Pancreas (tissue), 10 donors: ENCODE measurements at regions not wholly inside any gene's neighbourhood (a gene's known extent, or its start where the extent isn't known, plus 50 kb on each side); places are given as distances from the start of the nearest gene placed in this dataset.
A peak's percentile ranks its signal among the peaks of the same experiment; 100 is the strongest.

Experiments
- ATAC-seq, 4 donors: fragments of 200-7000 bp; cut with Tn5 transposase; one replicate each; pipeline versions ENCODE4 v1.8.0 to v1.9.1; 2020; ENCODE audit warnings: mild to moderate bottlenecking in 4 of 4, moderate library complexity in 4 of 4
- DNase-seq, 6 donors: peaks; one replicate each; pipeline ENCODE4 v3.0.0-alpha.2; 2020
- FAIRE-seq: peaks from 2 replicates; lab custom pipeline; 2012; peaks lifted over from hg19 to GRCh38; lab: Jason Lieb, UNC
- H3K27ac ChIP-seq, 4 donors: fragments of 200-600 bp; sonication (generic); 1 replicate in 3 of 4; 2 replicates in 1 of 4; pipeline versions ENCODE4 v1.5.0 to v1.8.0; 2020
- H3K27me3 ChIP-seq, 4 donors: fragments of 200-600 bp; one replicate each; pipeline ENCODE4 v1.8.0; 2021
- H3K36me3 ChIP-seq, 3 donors: fragments of 200-600 bp; sonication (generic) in 1 of 3; one replicate each; pipeline versions ENCODE4 v1.5.0 to v1.8.0; 2020 to 2021
- H3K4me1 ChIP-seq, 3 donors: fragments of 200-600 bp; one replicate each; pipeline ENCODE4 v1.8.0; 2021
- H3K4me3 ChIP-seq, 4 donors: fragments of 200-600 bp; sonication (generic) in 2 of 4; one replicate each; pipeline versions ENCODE4 v1.5.0 to v1.8.0; 2020 to 2021
- H3K9me3 ChIP-seq, 4 donors: fragments of 200-600 bp; one replicate each; pipeline ENCODE4 v1.8.0; 2021
- CTCF ChIP-seq, 4 donors: fragments of 200-600 bp; sonication (generic) in 3 of 4; IDR thresholded peaks; one replicate each; pipeline versions ENCODE4 v1.5.0 to v1.8.0; 2021; ENCODE audit warnings: antibody characterized with exemption in 4 of 4
- WGBS, 2 donors: extraction: QIAGEN DNeasy Blood & Tissue Kit; methylation state at CpG; one replicate each; pipeline ENCODE4 v1.1.7; 2013; 5-methylcytosine and 5-hydroxymethylcytosine counted together
- intact Hi-C, 3 donors: fragments of 100-400 bp; cut with DNase I; formaldehyde crosslinking; loops; one replicate each; pipeline versions ENCODE4 v1.11.1 to v1.14.2; 2022
- donor health status: healthy with polysubstance abuse.
- donor health status: DM: no; HTN: no; CAD: no; lungs with moderate emphysema.
- donor health status: DM: no; HTN: no; CAD: no.
- donor health status: control.
- donor health status: control.
- donor health status: Bipolar disorder and iron deficiency.
- donor health status: DM: yes; HTN: yes; CAD: no.
- donor health status: DM: no; HTN: no; CAD: no.
- donor health status: DM: no; HTN: no; CAD: no.
- donor health status: DM: yes; HTN: yes; CAD: no.

DNA sequence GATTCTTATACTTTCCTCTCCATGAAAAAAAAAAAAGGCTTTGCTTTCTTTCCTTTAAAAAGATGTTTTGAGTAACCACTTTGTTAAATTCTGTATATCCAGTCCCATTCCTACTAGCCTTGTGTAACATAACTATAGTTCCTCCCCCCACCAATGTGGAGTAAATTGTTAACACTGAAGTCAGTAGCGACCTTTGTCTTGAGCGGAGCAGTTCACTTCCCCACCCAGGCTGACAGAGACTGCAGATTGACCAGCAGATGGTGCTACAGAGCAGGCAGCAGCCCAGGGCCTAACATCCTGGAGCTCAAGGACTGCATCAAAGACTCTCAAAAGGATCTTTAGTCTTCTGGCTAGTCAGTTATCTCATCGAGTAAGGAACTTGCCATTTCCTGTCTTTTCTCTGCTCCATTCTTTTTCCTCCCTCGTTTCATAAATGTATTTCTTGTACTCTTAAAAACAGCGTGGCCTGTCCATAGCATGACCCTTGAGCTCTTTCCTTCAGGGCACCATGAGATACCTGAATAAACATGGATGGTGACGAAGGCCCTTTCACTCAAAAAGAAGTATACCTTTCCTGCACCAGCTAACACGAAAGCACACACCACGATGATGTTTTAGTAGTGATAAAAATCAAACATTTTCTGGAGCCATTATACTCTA is 503.5 kb upstream of the PKN2 start:
- 28 to 35% methylated on average over 8 of the region's 8 CpGs for WGBS, 2 donors
- H3K27ac ChIP-seq, result no peak overlapping the region
- H3K36me3 ChIP-seq, result no peaks in the 10 kb centered on the region
- no peak overlapping the region for H3K4me3 ChIP-seq
- H3K9me3 ChIP-seq, result no peaks in the 10 kb centered on the region
- H3K4me1 ChIP-seq, result peaks cover 0 to 13% (median 9%) of the 10 kb centered on the region in 3 donors
- DNase-seq (peak; percentile 71 to 80 (median 75)), ATAC-seq (peak; percentile 82 to 93 (median 91)), FAIRE-seq (peak; percentile 94)
- intact Hi-C loops, result loop anchor here in 2 of 3 donors (5.0 to 10.0 kb wide), 2 partner anchors 122 to 124 kb away; no protein-coding TSS in a partner anchor
- no peaks in the 10 kb centered on the region for H3K27me3 ChIP-seq
- TF ChIP-seq CTCF (IDR thresholded peaks at IDR 0.05), result peak; percentile 80 to 91 (median 86)

DNA sequence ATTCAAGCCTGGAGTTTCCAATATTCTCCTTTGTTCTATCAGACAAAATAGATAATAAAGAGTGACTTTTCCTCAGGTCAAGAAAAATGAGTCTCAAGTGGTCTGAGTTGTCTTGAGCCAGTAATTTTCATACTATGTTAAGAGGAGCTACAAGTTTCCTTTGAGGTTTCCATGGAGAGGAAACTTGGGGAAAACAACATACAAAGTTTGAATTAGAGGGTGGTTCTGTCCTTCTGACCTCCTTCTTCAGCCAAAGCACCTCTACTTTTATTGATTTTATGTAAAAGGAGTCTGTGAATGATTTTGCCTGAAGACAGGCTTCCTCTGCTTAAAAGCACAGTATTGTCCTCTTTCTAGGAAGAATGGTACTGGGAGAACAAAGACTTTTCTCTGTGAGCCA is 497.2 kb upstream of the PKN2 start:
- no peaks in the 10 kb centered on the region for H3K27me3 ChIP-seq
- no peaks in the 10 kb centered on the region for H3K4me1 ChIP-seq
- no peaks in the 10 kb centered on the region for H3K36me3 ChIP-seq
- no peak overlapping the region for H3K27ac ChIP-seq
- no peak for TF ChIP-seq CTCF (IDR thresholded peaks at IDR 0.05)
- ATAC-seq (no peak), DNase-seq (no peak), FAIRE-seq (no peak)
- H3K9me3 ChIP-seq, result no peaks in the 10 kb centered on the region
- intact Hi-C loops, result loop anchor here in 1 of 3 donors (10.0 kb wide), 1 partner anchor 118 kb away; no protein-coding TSS in a partner anchor
- no peak overlapping the region for H3K4me3 ChIP-seq

DNA sequence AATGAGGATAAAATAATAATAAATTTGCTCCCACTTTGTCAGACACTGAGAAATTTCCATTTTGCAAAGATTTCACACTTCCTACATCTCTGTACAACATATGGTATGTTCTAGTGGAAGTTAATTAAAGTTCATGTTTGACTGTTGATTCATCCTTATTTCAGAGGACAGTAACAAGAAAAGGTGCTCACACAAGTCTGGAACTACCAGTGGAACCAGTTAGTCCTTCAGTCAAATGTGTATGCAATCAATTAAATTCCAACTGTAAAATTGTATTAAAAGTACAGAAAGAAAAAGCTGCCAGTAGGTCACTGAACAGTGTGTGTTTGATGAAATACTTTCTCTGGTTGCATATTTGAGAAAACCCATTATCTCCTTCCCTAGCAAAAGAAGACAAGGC is 496.0 kb upstream of the PKN2 start:
- no peak for FAIRE-seq
- no peaks in the 10 kb centered on the region for H3K9me3 ChIP-seq
- no peak for ATAC-seq
- intact Hi-C loops, result loop anchor here in 1 of 3 donors (10.0 kb wide), 1 partner anchor 117 kb away; no protein-coding TSS in a partner anchor
- H3K27me3 ChIP-seq, result no peaks in the 10 kb centered on the region
- no peak overlapping the region for H3K4me3 ChIP-seq
- H3K27ac ChIP-seq, result no peak overlapping the region
- no peaks in the 10 kb centered on the region for H3K4me1 ChIP-seq
- no peak for DNase-seq
- TF ChIP-seq CTCF (IDR thresholded peaks at IDR 0.05), result no peak
- H3K36me3 ChIP-seq, result no peaks in the 10 kb centered on the region

- ATAC-seq (no peak), FAIRE-seq (no peak), DNase-seq (no peak)
- intact Hi-C loops, result loop anchor here in 1 of 3 donors (10.0 kb wide), 1 partner anchor 115 kb away; no protein-coding TSS in a partner anchor
- Histone ChIP-seq H3K4me3 (no peak overlapping the region), H3K9me3 (no peaks in the 10 kb centered on the region), H3K27ac (no peak overlapping the region), H3K36me3 (no peaks in the 10 kb centered on the region), H3K4me1 (no peaks in the 10 kb centered on the region), H3K27me3 (no peaks in the 10 kb centered on the region)
- no peak for TF ChIP-seq CTCF (IDR thresholded peaks at IDR 0.05)
- 72 to 80% methylated on average over 2 of the region's 2 CpGs for WGBS, 2 donors
These were observed 494.5 kb upstream of the PKN2 start for GRCh38 chr1:88189525-88189924.

DNA sequence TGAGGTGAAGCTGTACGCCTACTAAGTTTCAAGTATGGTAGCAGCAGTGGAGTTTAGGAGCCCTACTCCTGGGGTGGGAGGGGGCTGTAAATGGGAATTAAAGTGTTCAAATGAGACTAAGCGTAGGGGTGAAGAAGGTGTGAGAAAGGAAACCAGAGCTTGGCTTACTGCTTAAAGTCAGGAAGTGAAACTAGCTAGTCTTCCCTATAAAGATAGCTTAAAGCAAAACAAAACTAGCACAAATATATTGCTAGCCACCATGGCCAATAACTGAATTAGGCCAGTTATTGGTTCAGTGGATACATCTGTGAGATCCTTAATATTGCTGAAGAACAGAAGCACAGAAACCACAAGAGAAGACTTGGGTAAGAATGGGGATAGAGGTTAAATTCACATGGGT is 492.2 kb upstream of the PKN2 start:
- Histone ChIP-seq H3K27me3 (no peaks in the 10 kb centered on the region), H3K27ac (no peak overlapping the region), H3K4me1 (no peaks in the 10 kb centered on the region), H3K4me3 (no peak overlapping the region), H3K36me3 (no peaks in the 10 kb centered on the region), H3K9me3 (no peaks in the 10 kb centered on the region)
- DNase-seq (no peak), ATAC-seq (no peak), FAIRE-seq (no peak)
- TF ChIP-seq CTCF (IDR thresholded peaks at IDR 0.05), result no peak
- intact Hi-C loops, result no loop called here
- WGBS, 2 donors, result 88 to 91% methylated on average over 2 of the region's 2 CpGs
